Mammary epithelial cell (primary cell): ENCODE measurements at regions not wholly inside any gene's neighbourhood (a gene's known extent, or its start where the extent isn't known, plus 50 kb on each side); places are given as distances from the start of the nearest gene placed in this dataset.

Experiments
- CTCF ChIP-seq, 2 donors: IDR thresholded peaks in 1 of 2; conservative IDR thresholded peaks in 1 of 2; 2 replicates each; pipeline ENCODE4 v1.5.1; 2011 to 2012; ENCODE audit warnings: inconsistent platforms in 2 of 2, low read length in 2 of 2, mild to moderate bottlenecking in 2 of 2, control low read depth in 1 of 2, low read depth in 1 of 2; ENCODE audit not compliant: insufficient read depth in 1 of 2; ENCODE audit errors: extremely low read depth in 1 of 2
- EZH2 ChIP-seq: IDR thresholded peaks from 2 replicates; pipeline ENCODE4 v1.6.1; 2012; ENCODE audit warnings: low read length, inconsistent platforms, borderline replicate concordance

GRCh38 chr6:56327946-56328727 is 80.8 kb upstream of the COL21A1 start:
- TF ChIP-seq CTCF (conservative IDR thresholded peaks at IDR 0.05 in 1 of 2, IDR thresholded peaks at IDR 0.05 in 1 of 2; ENCODE audit: extremely low read depth in 1 of 2, insufficient read depth in 1 of 2, low read depth in 1 of 2, low read length in 2 of 2) = no peak
- TF ChIP-seq EZH2 = no peak
